ENCODE measurements at regions not wholly inside any gene's neighbourhood (a gene's known extent, or its start where the extent isn't known, plus 50 kb on each side); places are given as distances from the start of the nearest gene placed in this dataset.
"Not testable (repeated sequence)": the region's sequence is repeated elsewhere in the genome, so short reads cannot be mapped to it uniquely, and the experiment has no call there.

DNA sequence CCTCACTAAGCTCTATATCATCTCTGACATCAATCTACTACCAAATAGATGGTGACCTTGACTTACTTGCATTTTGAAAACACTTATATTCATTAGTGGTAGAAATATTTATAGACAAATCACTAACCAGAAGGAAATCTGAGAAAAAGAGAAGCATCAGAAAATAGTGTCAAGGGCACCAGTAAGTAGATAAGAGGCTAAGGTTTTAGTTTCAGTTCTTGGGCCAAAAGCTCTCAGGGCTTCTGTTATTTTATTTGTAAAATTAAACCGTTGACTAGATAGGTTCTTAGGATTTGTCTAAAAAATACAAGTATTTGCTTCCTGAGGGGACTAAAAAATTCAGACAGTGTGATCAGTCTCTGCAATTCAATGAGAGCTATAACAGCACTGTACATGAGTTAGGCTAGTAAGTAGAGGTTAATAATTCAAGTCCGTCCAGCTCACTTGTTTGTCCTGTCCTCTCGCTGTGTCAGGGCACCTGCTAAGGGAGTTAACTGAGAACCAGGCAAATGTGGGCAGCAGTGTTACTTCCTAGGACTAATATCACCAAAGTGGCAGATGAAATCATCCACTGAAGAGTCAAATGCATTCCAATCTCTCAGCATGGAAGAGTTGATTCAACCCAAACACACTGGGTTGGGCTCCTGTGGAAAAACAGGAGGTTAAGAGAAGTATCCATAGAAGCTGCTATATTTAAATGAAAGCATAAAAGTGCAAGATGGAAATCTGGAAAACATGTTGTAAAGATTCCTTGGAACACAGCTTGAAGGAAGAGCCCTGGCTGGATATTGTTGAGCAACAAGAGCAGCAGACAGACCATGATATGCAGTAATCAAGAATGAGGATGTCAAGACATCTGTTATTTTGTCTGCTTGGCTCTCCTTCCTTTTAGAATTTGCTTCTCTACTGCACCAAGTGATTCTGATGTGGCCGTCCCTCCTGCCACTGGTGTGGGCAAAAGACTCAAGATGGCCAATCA, 134.9 kb upstream of the ZBTB20 start:
- H3K9me3 ChIP-seq (ENCODE audit: control insufficient read depth in 2 of 2, low read length in 2 of 2) = no peaks in the 10 kb centered on the region
- no peaks in the 10 kb centered on the region for H3K36me3 ChIP-seq (ENCODE audit: control insufficient read depth in 2 of 2, insufficient read depth in 2 of 2, low read length in 2 of 2)
- no peak overlapping the region for H3K9ac ChIP-seq (ENCODE audit: low read depth in 1 of 2, low read length in 2 of 2)
- no peaks in the 10 kb centered on the region for H3K27me3 ChIP-seq (ENCODE audit: control insufficient read depth in 2 of 2, insufficient read depth in 2 of 2, low read length in 2 of 2)
- H3K27ac ChIP-seq (ENCODE audit: low read depth in 2 of 2, low read length in 2 of 2) = no peak overlapping the region
- H3K4me3 ChIP-seq (ENCODE audit: low read length in 2 of 2) = no peak overlapping the region
- no peaks in the 10 kb centered on the region for H3K4me1 ChIP-seq (ENCODE audit: control insufficient read depth in 2 of 2, insufficient read depth in 2 of 2, low read length in 2 of 2)

GRCh38 chr3:115284980-115285379, 137.9 kb upstream of the ZBTB20 start:
- H3K9me3 ChIP-seq (ENCODE audit: control insufficient read depth in 2 of 2, low read length in 2 of 2) = no peaks in the 10 kb centered on the region
- H3K27me3 ChIP-seq (ENCODE audit: control insufficient read depth in 2 of 2, insufficient read depth in 2 of 2, low read length in 2 of 2) = no peaks in the 10 kb centered on the region
- H3K4me1 ChIP-seq (ENCODE audit: control insufficient read depth in 2 of 2, insufficient read depth in 2 of 2, low read length in 2 of 2) = no peaks in the 10 kb centered on the region
- H3K36me3 ChIP-seq (ENCODE audit: control insufficient read depth in 2 of 2, insufficient read depth in 2 of 2, low read length in 2 of 2) = no peaks in the 10 kb centered on the region
- no peak overlapping the region for H3K27ac ChIP-seq (ENCODE audit: low read depth in 2 of 2, low read length in 2 of 2)
- no peak overlapping the region for H3K4me3 ChIP-seq (ENCODE audit: low read length in 2 of 2)
- H3K9ac ChIP-seq (ENCODE audit: low read depth in 1 of 2, low read length in 2 of 2) = no peak overlapping the region

DNA sequence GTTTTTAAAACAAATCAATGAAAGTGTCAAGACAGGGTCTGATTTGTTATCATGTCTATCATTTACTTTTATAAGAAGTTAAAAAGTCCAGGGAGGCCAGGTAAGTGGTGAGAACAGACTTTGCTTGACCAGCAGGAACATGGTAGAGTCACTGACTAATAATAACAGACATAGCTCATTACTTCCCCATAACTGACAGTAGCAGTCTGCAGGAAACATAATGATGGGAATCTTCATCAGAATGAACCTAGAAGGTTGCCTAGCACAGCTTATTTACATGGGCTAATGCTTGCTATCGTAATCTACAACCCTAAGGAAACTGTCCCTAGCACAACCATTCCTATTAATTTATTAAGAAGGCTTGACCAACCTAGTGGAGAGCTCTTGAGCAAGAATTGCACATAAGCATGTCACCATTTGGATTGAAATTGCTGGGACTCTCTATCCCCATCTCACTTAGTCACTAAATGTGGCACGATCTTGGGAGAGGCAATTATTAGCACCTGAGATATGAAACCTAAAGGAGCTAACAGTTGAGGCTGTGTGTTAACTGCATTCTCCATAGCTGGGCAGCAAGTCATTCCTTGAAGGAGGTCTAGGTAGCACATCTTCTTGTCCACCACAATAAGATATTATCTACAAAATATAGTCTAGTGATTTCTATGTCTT, 139.6 kb upstream of the ZBTB20 start:
- H3K9ac ChIP-seq (ENCODE audit: low read depth in 1 of 2, low read length in 2 of 2) = no peak overlapping the region
- no peak overlapping the region for H3K4me3 ChIP-seq (ENCODE audit: low read length in 2 of 2)
- no peaks in the 10 kb centered on the region for H3K9me3 ChIP-seq (ENCODE audit: control insufficient read depth in 2 of 2, low read length in 2 of 2)
- no peaks in the 10 kb centered on the region for H3K36me3 ChIP-seq (ENCODE audit: control insufficient read depth in 2 of 2, insufficient read depth in 2 of 2, low read length in 2 of 2)
- no peaks in the 10 kb centered on the region for H3K27me3 ChIP-seq (ENCODE audit: control insufficient read depth in 2 of 2, insufficient read depth in 2 of 2, low read length in 2 of 2)
- no peak overlapping the region for H3K27ac ChIP-seq (ENCODE audit: low read depth in 2 of 2, low read length in 2 of 2)
- H3K4me1 ChIP-seq (ENCODE audit: control insufficient read depth in 2 of 2, insufficient read depth in 2 of 2, low read length in 2 of 2) = no peaks in the 10 kb centered on the region

DNA sequence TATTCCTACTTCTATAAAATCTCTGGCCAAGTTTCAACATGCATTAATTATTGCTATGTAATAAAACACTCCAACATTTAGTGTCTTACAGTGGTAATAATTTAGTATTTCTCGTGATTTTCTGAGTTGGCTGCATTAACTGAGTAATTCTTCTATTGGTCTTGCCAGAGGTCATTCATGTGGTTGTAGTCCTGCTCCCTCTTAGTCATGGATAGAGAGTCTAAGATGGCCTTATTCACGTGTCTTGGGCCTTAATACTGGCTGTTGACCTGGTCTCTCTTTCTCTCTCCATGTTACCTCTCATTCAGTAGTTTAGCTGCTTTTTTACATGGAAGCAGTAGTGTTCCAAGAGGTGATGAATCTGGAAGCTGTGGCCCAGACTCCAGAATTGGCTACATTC, 140.1 kb upstream of the ZBTB20 start:
- no peak overlapping the region for H3K9ac ChIP-seq (ENCODE audit: low read depth in 1 of 2, low read length in 2 of 2)
- H3K4me3 ChIP-seq (ENCODE audit: low read length in 2 of 2) = no peak overlapping the region
- H3K27ac ChIP-seq (ENCODE audit: low read depth in 2 of 2, low read length in 2 of 2) = no peak overlapping the region
- no peaks in the 10 kb centered on the region for H3K9me3 ChIP-seq (ENCODE audit: control insufficient read depth in 2 of 2, low read length in 2 of 2)
- no peaks in the 10 kb centered on the region for H3K27me3 ChIP-seq (ENCODE audit: control insufficient read depth in 2 of 2, insufficient read depth in 2 of 2, low read length in 2 of 2)
- no peaks in the 10 kb centered on the region for H3K4me1 ChIP-seq (ENCODE audit: control insufficient read depth in 2 of 2, insufficient read depth in 2 of 2, low read length in 2 of 2)
- no peaks in the 10 kb centered on the region for H3K36me3 ChIP-seq (ENCODE audit: control insufficient read depth in 2 of 2, insufficient read depth in 2 of 2, low read length in 2 of 2)

DNA sequence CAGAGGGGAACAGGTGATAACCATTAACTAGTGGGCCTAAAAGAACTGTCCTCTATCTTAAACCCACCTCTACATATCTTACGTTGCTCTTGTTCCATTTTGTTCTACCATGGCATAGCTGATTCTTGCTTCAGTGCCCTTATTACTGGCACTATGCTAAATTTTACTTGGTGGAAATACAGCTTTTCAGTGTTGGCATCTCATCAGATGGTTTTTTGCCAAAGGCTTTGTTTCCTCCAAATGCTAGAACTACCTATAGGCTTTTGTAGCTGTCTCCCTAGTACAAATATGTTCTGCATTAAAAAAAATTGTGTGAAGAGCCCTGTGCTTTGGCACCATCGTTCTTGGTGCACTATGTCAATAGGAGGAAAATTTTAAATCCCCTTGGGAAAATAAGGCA, 145.0 kb upstream of the ZBTB20 start:
- Histone ChIP-seq H3K9me3 (ENCODE audit: control insufficient read depth in 2 of 2, low read length in 2 of 2) (no peaks in the 10 kb centered on the region), H3K36me3 (ENCODE audit: control insufficient read depth in 2 of 2, insufficient read depth in 2 of 2, low read length in 2 of 2) (no peaks in the 10 kb centered on the region), H3K4me3 (ENCODE audit: low read length in 2 of 2) (no peak overlapping the region), H3K4me1 (ENCODE audit: control insufficient read depth in 2 of 2, insufficient read depth in 2 of 2, low read length in 2 of 2) (no peaks in the 10 kb centered on the region), H3K27me3 (ENCODE audit: control insufficient read depth in 2 of 2, insufficient read depth in 2 of 2, low read length in 2 of 2) (no peaks in the 10 kb centered on the region), H3K9ac (ENCODE audit: low read depth in 1 of 2, low read length in 2 of 2) (no peak overlapping the region), H3K27ac (ENCODE audit: low read depth in 2 of 2, low read length in 2 of 2) (no peak overlapping the region)

GRCh38 chr3:115292677-115293165, 145.6 kb upstream of the ZBTB20 start:
- H3K4me1 ChIP-seq (ENCODE audit: control insufficient read depth in 2 of 2, insufficient read depth in 2 of 2, low read length in 2 of 2) = no peaks in the 10 kb centered on the region

DNA sequence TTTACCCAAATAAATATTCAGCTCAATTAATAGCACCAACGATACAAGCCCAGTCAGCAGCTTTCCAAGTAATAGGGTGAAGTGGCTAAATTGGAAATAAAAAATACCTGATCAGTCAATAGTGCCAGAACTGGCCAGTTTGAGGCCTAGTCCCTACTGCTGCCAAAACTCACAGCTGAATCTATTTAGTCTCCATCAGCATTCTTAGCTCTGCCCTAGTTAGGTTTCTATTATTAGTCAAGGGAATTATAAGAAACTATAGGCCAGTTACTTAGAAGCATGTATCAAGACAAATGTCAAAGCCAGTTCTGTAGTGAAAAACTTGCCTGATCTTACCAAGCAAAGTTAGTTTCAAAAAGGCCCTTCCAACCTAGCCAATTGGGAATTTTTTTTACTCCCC, 146.2 kb upstream of the ZBTB20 start:
- H3K27ac ChIP-seq (ENCODE audit: low read depth in 2 of 2, low read length in 2 of 2) = no peak overlapping the region
- H3K9me3 ChIP-seq (ENCODE audit: control insufficient read depth in 2 of 2, low read length in 2 of 2) = no peaks in the 10 kb centered on the region
- no peak overlapping the region for H3K9ac ChIP-seq (ENCODE audit: low read depth in 1 of 2, low read length in 2 of 2)
- no peaks in the 10 kb centered on the region for H3K36me3 ChIP-seq (ENCODE audit: control insufficient read depth in 2 of 2, insufficient read depth in 2 of 2, low read length in 2 of 2)
- no peaks in the 10 kb centered on the region for H3K4me1 ChIP-seq (ENCODE audit: control insufficient read depth in 2 of 2, insufficient read depth in 2 of 2, low read length in 2 of 2)
- H3K4me3 ChIP-seq (ENCODE audit: low read length in 2 of 2) = no peak overlapping the region
- H3K27me3 ChIP-seq (ENCODE audit: control insufficient read depth in 2 of 2, insufficient read depth in 2 of 2, low read length in 2 of 2) = no peaks in the 10 kb centered on the region

More at GRCh38 chr3:115292677-115293165, 145.6 kb upstream of the ZBTB20 start:
- Histone ChIP-seq H3K27me3 (ENCODE audit: control insufficient read depth in 2 of 2, insufficient read depth in 2 of 2, low read length in 2 of 2) (no peaks in the 10 kb centered on the region), H3K9me3 (ENCODE audit: control insufficient read depth in 2 of 2, low read length in 2 of 2) (no peaks in the 10 kb centered on the region), H3K36me3 (ENCODE audit: control insufficient read depth in 2 of 2, insufficient read depth in 2 of 2, low read length in 2 of 2) (no peaks in the 10 kb centered on the region), H3K27ac (ENCODE audit: low read depth in 2 of 2, low read length in 2 of 2) (no peak overlapping the region), H3K4me3 (ENCODE audit: low read length in 2 of 2) (no peak overlapping the region), H3K9ac (ENCODE audit: low read depth in 1 of 2, low read length in 2 of 2) (no peak overlapping the region)

- Histone ChIP-seq H3K4me3 (ENCODE audit: low read length in 2 of 2) (no peak overlapping the region), H3K36me3 (ENCODE audit: control insufficient read depth in 2 of 2, insufficient read depth in 2 of 2, low read length in 2 of 2) (no peaks in the 10 kb centered on the region), H3K27me3 (ENCODE audit: control insufficient read depth in 2 of 2, insufficient read depth in 2 of 2, low read length in 2 of 2) (no peaks in the 10 kb centered on the region), H3K27ac (ENCODE audit: low read depth in 2 of 2, low read length in 2 of 2) (no peak overlapping the region), H3K9ac (ENCODE audit: low read depth in 1 of 2, low read length in 2 of 2) (no peak overlapping the region), H3K4me1 (ENCODE audit: control insufficient read depth in 2 of 2, insufficient read depth in 2 of 2, low read length in 2 of 2) (no peaks in the 10 kb centered on the region), H3K9me3 (ENCODE audit: control insufficient read depth in 2 of 2, low read length in 2 of 2) (no peaks in the 10 kb centered on the region)
These were observed 154.3 kb upstream of the ZBTB20 start for GRCh38 chr3:115301364-115301860.

DNA sequence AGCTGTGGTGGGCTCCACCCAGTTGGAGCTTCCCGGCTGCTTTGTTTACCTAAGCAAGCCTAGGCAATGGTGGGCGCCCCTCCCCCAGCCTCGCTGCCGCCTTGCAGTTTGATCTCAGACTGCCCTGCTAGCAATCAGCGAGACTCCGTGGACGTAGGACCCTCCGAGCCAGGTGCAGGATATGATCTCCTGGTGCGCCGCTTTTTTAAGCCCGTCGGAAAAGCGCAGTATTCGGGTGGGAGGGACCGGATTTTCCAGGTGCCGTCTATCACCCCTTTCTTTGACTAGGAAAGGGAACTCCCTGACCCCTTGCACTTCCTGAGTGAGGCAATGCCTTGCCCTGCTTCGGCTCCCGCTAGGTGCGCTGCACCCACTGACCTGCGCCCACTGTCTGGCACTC, 170.9 kb upstream of the ZBTB20 start:
- not testable (repeated sequence) for H3K4me1 ChIP-seq (ENCODE audit: control insufficient read depth in 2 of 2, insufficient read depth in 2 of 2, low read length in 2 of 2)

GRCh38 chr3:115321400-115321805, 174.3 kb upstream of the ZBTB20 start:
- no peaks in the 10 kb centered on the region for H3K27me3 ChIP-seq (ENCODE audit: control insufficient read depth in 2 of 2, insufficient read depth in 2 of 2, low read length in 2 of 2)
- no peaks in the 10 kb centered on the region for H3K36me3 ChIP-seq (ENCODE audit: control insufficient read depth in 2 of 2, insufficient read depth in 2 of 2, low read length in 2 of 2)
- no peaks in the 10 kb centered on the region for H3K9me3 ChIP-seq (ENCODE audit: control insufficient read depth in 2 of 2, low read length in 2 of 2)
- no peak overlapping the region for H3K4me3 ChIP-seq (ENCODE audit: low read length in 2 of 2)
- H3K27ac ChIP-seq (ENCODE audit: low read depth in 2 of 2, low read length in 2 of 2) = no peak overlapping the region
- no peak overlapping the region for H3K9ac ChIP-seq (ENCODE audit: low read depth in 1 of 2, low read length in 2 of 2)
- H3K4me1 ChIP-seq (ENCODE audit: control insufficient read depth in 2 of 2, insufficient read depth in 2 of 2, low read length in 2 of 2) = no peaks in the 10 kb centered on the region

More for the DNA sequence above, 170.9 kb upstream of the ZBTB20 start:
- not testable (repeated sequence) for H3K27me3 ChIP-seq (ENCODE audit: control insufficient read depth in 2 of 2, insufficient read depth in 2 of 2, low read length in 2 of 2); H3K4me3 ChIP-seq (ENCODE audit: low read length in 2 of 2); H3K9me3 ChIP-seq (ENCODE audit: control insufficient read depth in 2 of 2, low read length in 2 of 2); H3K27ac ChIP-seq (ENCODE audit: low read depth in 2 of 2, low read length in 2 of 2); H3K9ac ChIP-seq (ENCODE audit: low read depth in 1 of 2, low read length in 2 of 2); H3K36me3 ChIP-seq (ENCODE audit: control insufficient read depth in 2 of 2, insufficient read depth in 2 of 2, low read length in 2 of 2)
